ENCODE measurements at regions not wholly inside any gene's neighbourhood (a gene's known extent, or its start where the extent isn't known, plus 50 kb on each side); places are given as distances from the start of the nearest gene placed in this dataset.
"Not testable (repeated sequence)": the region's sequence is repeated elsewhere in the genome, so short reads cannot be mapped to it uniquely, and the experiment has no call there.

DNA sequence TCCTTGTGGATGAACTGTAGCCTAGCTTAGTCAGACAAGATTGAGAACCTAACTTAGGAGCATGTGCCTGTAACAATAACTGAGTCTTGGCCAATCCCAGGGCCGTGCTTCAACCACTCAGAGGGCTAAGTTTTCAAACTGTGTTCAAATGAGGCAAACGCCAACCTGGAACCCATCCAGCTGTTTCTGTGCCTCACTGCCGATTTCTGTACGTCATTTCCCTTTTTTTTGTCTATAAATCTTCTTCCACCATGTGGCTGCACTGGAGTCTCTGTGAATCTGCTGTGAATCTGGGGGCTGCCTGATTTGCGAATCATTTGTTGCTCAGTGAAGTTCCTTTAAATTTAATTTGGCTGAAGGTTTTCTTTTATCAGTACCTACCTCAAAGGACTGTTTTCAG lies 115.0 kb upstream of the CHD6 start:
- ChIA-PET POLR2A (no interaction called here), RAD21 (ENCODE audit: unreplicated experiment) (no interaction called here), CTCF (interaction anchor here (1.3 kb wide), 1 partner anchor 16 kb away, joined by 6 read pairs; no protein-coding TSS in a partner anchor), SMC1A (ENCODE audit: uncharacterized antibody, unreplicated experiment) (no interaction called here)
- no peaks in the 10 kb centered on the region for H3K79me2 ChIP-seq (ENCODE audit: control insufficient read depth, insufficient read depth, low read length)
- in situ Hi-C loops (cut with MboI) (loop anchor here (10.0 to 25.0 kb wide), 2 partner anchors 804 to 1682 kb away; no protein-coding TSS in a partner anchor), intact Hi-C loops (cut with micrococcal nuclease; ENCODE audit: unreplicated experiment) (loop anchor here (10.0 kb wide), 1 partner anchor 802 kb away; no protein-coding TSS in a partner anchor)
- TF ChIP-seq FOXK2 (IDR thresholded peaks at IDR 0.05) (no peak), SREBF2 (IDR thresholded peaks at IDR 0.05; ENCODE audit: low read length) (no peak), ETV6 (conservative IDR thresholded peaks at IDR 0.05 in 1 of 2, IDR thresholded peaks at IDR 0.05 in 1 of 2; ENCODE audit: borderline replicate concordance in 1 of 2, low read depth in 1 of 2) (no peak), SRF (IDR thresholded peaks at IDR 0.05; ENCODE audit: low read depth in 2 of 2, low read length in 2 of 2) (no peak), SP1 (IDR thresholded peaks at IDR 0.05; ENCODE audit: low read depth, low read length) (no peak), ZNF622 (IDR thresholded peaks at IDR 0.05) (no peak), NFIC (IDR thresholded peaks at IDR 0.05; ENCODE audit: low read depth, low read length) (no peak)
- TF ChIP-seq, protein P1, sequence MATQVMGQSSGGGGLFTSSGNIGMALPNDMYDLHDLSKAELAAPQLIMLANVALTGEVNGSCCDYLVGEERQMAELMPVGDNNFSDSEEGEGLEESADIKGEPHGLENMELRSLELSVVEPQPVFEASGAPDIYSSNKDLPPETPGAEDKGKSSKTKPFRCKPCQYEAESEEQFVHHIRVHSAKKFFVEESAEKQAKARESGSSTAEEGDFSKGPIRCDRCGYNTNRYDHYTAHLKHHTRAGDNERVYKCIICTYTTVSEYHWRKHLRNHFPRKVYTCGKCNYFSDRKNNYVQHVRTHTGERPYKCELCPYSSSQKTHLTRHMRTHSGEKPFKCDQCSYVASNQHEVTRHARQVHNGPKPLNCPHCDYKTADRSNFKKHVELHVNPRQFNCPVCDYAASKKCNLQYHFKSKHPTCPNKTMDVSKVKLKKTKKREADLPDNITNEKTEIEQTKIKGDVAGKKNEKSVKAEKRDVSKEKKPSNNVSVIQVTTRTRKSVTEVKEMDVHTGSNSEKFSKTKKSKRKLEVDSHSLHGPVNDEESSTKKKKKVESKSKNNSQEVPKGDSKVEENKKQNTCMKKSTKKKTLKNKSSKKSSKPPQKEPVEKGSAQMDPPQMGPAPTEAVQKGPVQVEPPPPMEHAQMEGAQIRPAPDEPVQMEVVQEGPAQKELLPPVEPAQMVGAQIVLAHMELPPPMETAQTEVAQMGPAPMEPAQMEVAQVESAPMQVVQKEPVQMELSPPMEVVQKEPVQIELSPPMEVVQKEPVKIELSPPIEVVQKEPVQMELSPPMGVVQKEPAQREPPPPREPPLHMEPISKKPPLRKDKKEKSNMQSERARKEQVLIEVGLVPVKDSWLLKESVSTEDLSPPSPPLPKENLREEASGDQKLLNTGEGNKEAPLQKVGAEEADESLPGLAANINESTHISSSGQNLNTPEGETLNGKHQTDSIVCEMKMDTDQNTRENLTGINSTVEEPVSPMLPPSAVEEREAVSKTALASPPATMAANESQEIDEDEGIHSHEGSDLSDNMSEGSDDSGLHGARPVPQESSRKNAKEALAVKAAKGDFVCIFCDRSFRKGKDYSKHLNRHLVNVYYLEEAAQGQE (IDR thresholded peaks at IDR 0.05; ENCODE audit: low read depth, low read length) = no peak
- no peaks in the 10 kb centered on the region; the same call in 1 of the 2 replicates for H4K20me1 ChIP-seq (ENCODE audit: control insufficient read depth, insufficient read depth)
- H3K36me3 ChIP-seq (ENCODE audit: control insufficient read depth in 2 of 2, insufficient read depth in 2 of 2, low read length in 1 of 2) = no peaks in the 10 kb centered on the region
- no peak overlapping the region for H3K9ac ChIP-seq (ENCODE audit: control insufficient read depth, insufficient read depth, low read length)
- 0% methylated on average over 5 of the region's 5 CpGs for WGBS (ENCODE audit: insufficient coverage, insufficient replicate concordance, low lambda C conversion rate, missing lambda C conversion rate)
- H3K27me3 ChIP-seq (replicated peaks in 1 of 2; ENCODE audit: control insufficient read depth in 2 of 2, insufficient read depth in 2 of 2, low read length in 1 of 2) = no peaks in the 10 kb centered on the region
- FAIRE-seq = no peak
- no peak overlapping the region for H3K4me2 ChIP-seq (ENCODE audit: control insufficient read depth, insufficient read depth)
- no peak overlapping the region for H3K4me3 ChIP-seq
- ATAC-seq = no peak
- DNase-seq (ENCODE audit: low read depth, low spot score) = no peak
- H3K4me1 ChIP-seq (ENCODE audit: control insufficient read depth, insufficient read depth, low read length) = no peaks in the 10 kb centered on the region
- H3K9me3 ChIP-seq (replicated peaks; ENCODE audit: control insufficient read depth, insufficient read depth, low read length) = no peaks in the 10 kb centered on the region; the same call in 2 of the 3 replicates
- no TSS peak for BruUV-seq (replicated peaks)
- H3K27ac ChIP-seq (ENCODE audit: control insufficient read depth, insufficient read depth) = no peak overlapping the region
- H2AFZ ChIP-seq (ENCODE audit: control insufficient read depth, low read depth, low read length) = no peak overlapping the region

DNA sequence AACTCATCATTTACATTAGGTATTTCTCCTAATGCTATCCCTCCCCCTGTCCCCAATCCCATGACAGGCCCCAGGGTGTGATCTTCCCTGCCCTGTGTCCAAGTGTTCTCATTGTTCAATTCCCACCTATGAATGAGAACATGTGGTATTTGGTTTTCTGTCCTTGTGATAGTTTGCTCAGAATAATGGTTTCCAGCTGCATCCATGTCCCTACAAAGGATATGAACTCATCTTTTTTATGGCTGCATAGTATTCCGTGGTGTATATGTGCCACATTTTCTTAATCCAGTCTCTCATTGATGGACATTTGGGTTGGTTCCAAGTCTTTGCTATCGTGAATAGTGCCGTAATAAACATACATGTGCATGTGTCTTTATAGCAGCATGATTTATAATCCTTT lies 113.0 kb upstream of the CHD6 start:
- intact Hi-C loops (cut with micrococcal nuclease; ENCODE audit: unreplicated experiment) = loop anchor here (10.0 kb wide), 1 partner anchor 804 kb away; no protein-coding TSS in a partner anchor
- SMC1A ChIA-PET (ENCODE audit: uncharacterized antibody, unreplicated experiment); H3K36me3 ChIP-seq (ENCODE audit: control insufficient read depth in 2 of 2, insufficient read depth in 2 of 2, low read length in 1 of 2); ATAC-seq; H2AFZ ChIP-seq (ENCODE audit: control insufficient read depth, low read depth, low read length); H3K9me3 ChIP-seq (replicated peaks; ENCODE audit: control insufficient read depth, insufficient read depth, low read length); DNase-seq (ENCODE audit: low read depth, low spot score); POLR2A ChIA-PET; H4K20me1 ChIP-seq (ENCODE audit: control insufficient read depth, insufficient read depth); FAIRE-seq; H3K79me2 ChIP-seq (ENCODE audit: control insufficient read depth, insufficient read depth, low read length); H3K9ac ChIP-seq (ENCODE audit: control insufficient read depth, insufficient read depth, low read length); H3K4me1 ChIP-seq (ENCODE audit: control insufficient read depth, insufficient read depth, low read length); H3K4me2 ChIP-seq (ENCODE audit: control insufficient read depth, insufficient read depth); CTCF ChIA-PET; BruUV-seq (replicated peaks); RAD21 ChIA-PET (ENCODE audit: unreplicated experiment); H3K27ac ChIP-seq (ENCODE audit: control insufficient read depth, insufficient read depth); H3K27me3 ChIP-seq (replicated peaks in 1 of 2; ENCODE audit: control insufficient read depth in 2 of 2, insufficient read depth in 2 of 2, low read length in 1 of 2); H3K4me3 ChIP-seq: not testable (repeated sequence)
- 53% methylated on average over 3 of the region's 3 CpGs for WGBS (ENCODE audit: insufficient coverage, insufficient replicate concordance, low lambda C conversion rate, missing lambda C conversion rate)
- in situ Hi-C loops (cut with MboI) = loop anchor here (10.0 to 25.0 kb wide), 2 partner anchors 806 to 1684 kb away; no protein-coding TSS in a partner anchor
